Liver (tissue), 3 donors: ENCODE measurements at regions not wholly inside any gene's neighbourhood (a gene's known extent, or its start where the extent isn't known, plus 50 kb on each side); places are given as distances from the start of the nearest gene placed in this dataset.

Experiments used
- EGR1 ChIP-seq, 2 donors: IDR thresholded peaks; 2 replicates each; pipeline ENCODE4 v1.6.1; 2016 to 2018; ENCODE audit warnings: antibody characterized with exemption in 2 of 2, low read depth in 2 of 2
- FOXA1 ChIP-seq: IDR thresholded peaks from 2 replicates; pipeline ENCODE4 v1.6.1; 2016; ENCODE audit warnings: antibody characterized with exemption
- GABPA ChIP-seq, 2 donors: IDR thresholded peaks in 1 of 2; conservative IDR thresholded peaks in 1 of 2; 2 replicates each; pipeline ENCODE4 v1.6.1; 2016; ENCODE audit warnings: antibody characterized with exemption in 2 of 2, mild to moderate bottlenecking in 1 of 2, moderate library complexity in 1 of 2
- HNF4A ChIP-seq, 2 donors: conservative IDR thresholded peaks; 2 replicates each; pipeline ENCODE4 v1.6.1; 2016; ENCODE audit warnings: antibody characterized with exemption in 2 of 2, mild to moderate bottlenecking in 2 of 2
- JUND ChIP-seq, 2 donors: IDR thresholded peaks; 2 replicates each; pipeline ENCODE4 v1.6.1; 2016; ENCODE audit warnings: antibody characterized with exemption in 2 of 2
- NR2F2 ChIP-seq: IDR thresholded peaks from 2 replicates; pipeline ENCODE4 v1.6.1; 2016; ENCODE audit warnings: antibody characterized with exemption
- RAD21 ChIP-seq, 2 donors: IDR thresholded peaks; 2 replicates each; pipeline ENCODE4 v1.6.1; 2016; ENCODE audit warnings: antibody characterized with exemption in 2 of 2, mild to moderate bottlenecking in 2 of 2
- SP1 ChIP-seq: IDR thresholded peaks from 2 replicates; pipeline ENCODE4 v1.6.1; 2018; ENCODE audit warnings: antibody characterized with exemption, mild to moderate bottlenecking
- TAF1 ChIP-seq: conservative IDR thresholded peaks from 2 replicates; pipeline ENCODE4 v1.6.1; 2016; ENCODE audit warnings: antibody characterized with exemption, mild to moderate bottlenecking
- YY1 ChIP-seq: IDR thresholded peaks from 2 replicates; pipeline ENCODE4 v1.6.1; 2016; ENCODE audit warnings: antibody characterized with exemption, mild to moderate bottlenecking
- TF ChIP-seq, protein P1 (sequence below): fragments of 150-350 bp; IDR thresholded peaks from 2 replicates; pipeline ENCODE4 v1.5.1; 2017; ENCODE audit warnings: improper control_type of control experiment, low read depth, low read length; ENCODE audit not compliant: missing input control
- TF ChIP-seq, protein P2 (sequence below): IDR thresholded peaks from 2 replicates; pipeline ENCODE4 v1.6.1; 2016; ENCODE audit warnings: antibody characterized with exemption
- TF ChIP-seq, protein P3 (sequence below): IDR thresholded peaks from 2 replicates; pipeline ENCODE4 v1.6.1; 2016; ENCODE audit warnings: antibody characterized with exemption, mild to moderate bottlenecking
- TF ChIP-seq, protein P4 (sequence below): IDR thresholded peaks from 2 replicates; pipeline ENCODE4 v1.6.1; 2016; ENCODE audit warnings: antibody characterized with exemption
- donor health status: healthy.
- donor health status: healthy.

DNA sequence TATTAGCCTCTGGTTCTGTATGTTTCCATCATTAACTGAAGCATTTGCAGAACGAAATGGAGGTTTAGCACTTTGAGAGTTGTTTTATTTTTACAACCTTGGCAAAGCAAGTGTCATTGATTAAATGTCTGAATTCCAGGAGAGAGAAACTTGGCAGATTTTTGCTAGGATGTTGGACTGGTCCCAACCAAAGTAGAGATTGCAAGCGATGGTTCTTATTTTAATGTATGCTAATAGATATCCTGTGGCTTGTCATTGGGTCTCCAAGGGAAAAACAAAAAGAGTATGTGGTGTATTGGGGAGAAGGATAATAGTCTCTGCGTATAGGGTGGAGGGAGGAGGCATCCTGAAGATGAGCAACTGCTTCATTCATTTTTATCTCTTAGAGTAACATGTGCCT is 457.2 kb upstream of the RUNX1 start:
- TF ChIP-seq EGR1 (IDR thresholded peaks at IDR 0.05; ENCODE audit: low read depth in 2 of 2) (no peak), FOXA1 (no peak), RAD21 (IDR thresholded peaks at IDR 0.05) (no peak), YY1 (no peak), TAF1 (no peak), GABPA (IDR thresholded peaks at IDR 0.05 in 1 of 2, conservative IDR thresholded peaks at IDR 0.05 in 1 of 2) (no peak), JUND (IDR thresholded peaks at IDR 0.05) (no peak), SP1 (no peak), HNF4A (conservative IDR thresholded peaks at IDR 0.05) (no peak), NR2F2 (no peak)
- TF ChIP-seq, protein P1, sequence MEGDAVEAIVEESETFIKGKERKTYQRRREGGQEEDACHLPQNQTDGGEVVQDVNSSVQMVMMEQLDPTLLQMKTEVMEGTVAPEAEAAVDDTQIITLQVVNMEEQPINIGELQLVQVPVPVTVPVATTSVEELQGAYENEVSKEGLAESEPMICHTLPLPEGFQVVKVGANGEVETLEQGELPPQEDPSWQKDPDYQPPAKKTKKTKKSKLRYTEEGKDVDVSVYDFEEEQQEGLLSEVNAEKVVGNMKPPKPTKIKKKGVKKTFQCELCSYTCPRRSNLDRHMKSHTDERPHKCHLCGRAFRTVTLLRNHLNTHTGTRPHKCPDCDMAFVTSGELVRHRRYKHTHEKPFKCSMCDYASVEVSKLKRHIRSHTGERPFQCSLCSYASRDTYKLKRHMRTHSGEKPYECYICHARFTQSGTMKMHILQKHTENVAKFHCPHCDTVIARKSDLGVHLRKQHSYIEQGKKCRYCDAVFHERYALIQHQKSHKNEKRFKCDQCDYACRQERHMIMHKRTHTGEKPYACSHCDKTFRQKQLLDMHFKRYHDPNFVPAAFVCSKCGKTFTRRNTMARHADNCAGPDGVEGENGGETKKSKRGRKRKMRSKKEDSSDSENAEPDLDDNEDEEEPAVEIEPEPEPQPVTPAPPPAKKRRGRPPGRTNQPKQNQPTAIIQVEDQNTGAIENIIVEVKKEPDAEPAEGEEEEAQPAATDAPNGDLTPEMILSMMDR, result no peak
- TF ChIP-seq, protein P2, sequence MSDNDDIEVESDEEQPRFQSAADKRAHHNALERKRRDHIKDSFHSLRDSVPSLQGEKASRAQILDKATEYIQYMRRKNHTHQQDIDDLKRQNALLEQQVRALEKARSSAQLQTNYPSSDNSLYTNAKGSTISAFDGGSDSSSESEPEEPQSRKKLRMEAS, result no peak
- TF ChIP-seq, protein P3, sequence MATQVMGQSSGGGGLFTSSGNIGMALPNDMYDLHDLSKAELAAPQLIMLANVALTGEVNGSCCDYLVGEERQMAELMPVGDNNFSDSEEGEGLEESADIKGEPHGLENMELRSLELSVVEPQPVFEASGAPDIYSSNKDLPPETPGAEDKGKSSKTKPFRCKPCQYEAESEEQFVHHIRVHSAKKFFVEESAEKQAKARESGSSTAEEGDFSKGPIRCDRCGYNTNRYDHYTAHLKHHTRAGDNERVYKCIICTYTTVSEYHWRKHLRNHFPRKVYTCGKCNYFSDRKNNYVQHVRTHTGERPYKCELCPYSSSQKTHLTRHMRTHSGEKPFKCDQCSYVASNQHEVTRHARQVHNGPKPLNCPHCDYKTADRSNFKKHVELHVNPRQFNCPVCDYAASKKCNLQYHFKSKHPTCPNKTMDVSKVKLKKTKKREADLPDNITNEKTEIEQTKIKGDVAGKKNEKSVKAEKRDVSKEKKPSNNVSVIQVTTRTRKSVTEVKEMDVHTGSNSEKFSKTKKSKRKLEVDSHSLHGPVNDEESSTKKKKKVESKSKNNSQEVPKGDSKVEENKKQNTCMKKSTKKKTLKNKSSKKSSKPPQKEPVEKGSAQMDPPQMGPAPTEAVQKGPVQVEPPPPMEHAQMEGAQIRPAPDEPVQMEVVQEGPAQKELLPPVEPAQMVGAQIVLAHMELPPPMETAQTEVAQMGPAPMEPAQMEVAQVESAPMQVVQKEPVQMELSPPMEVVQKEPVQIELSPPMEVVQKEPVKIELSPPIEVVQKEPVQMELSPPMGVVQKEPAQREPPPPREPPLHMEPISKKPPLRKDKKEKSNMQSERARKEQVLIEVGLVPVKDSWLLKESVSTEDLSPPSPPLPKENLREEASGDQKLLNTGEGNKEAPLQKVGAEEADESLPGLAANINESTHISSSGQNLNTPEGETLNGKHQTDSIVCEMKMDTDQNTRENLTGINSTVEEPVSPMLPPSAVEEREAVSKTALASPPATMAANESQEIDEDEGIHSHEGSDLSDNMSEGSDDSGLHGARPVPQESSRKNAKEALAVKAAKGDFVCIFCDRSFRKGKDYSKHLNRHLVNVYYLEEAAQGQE, result no peak
- TF ChIP-seq, protein P4, sequence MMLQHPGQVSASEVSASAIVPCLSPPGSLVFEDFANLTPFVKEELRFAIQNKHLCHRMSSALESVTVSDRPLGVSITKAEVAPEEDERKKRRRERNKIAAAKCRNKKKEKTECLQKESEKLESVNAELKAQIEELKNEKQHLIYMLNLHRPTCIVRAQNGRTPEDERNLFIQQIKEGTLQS, result no peak
